Astrocyte (in vitro differentiated cells and primary cell): ENCODE measurements at regions not wholly inside any gene's neighbourhood (a gene's known extent, or its start where the extent isn't known, plus 50 kb on each side); places are given as distances from the start of the nearest gene placed in this dataset.
A peak's percentile ranks its signal among the peaks of the same experiment; 100 is the strongest.
"Not testable (repeated sequence)": the region's sequence is repeated elsewhere in the genome, so short reads cannot be mapped to it uniquely, and the experiment has no call there.

Experiments
- DNase-seq: peaks from one replicate; pipeline ENCODE4 v3.0.0-alpha.2; 2010; ENCODE audit warnings: low read depth
- FAIRE-seq: peaks from 2 replicates; lab custom pipeline; 2011; peaks lifted over from hg19 to GRCh38; lab: Jason Lieb, UNC
- H2AFZ ChIP-seq: 2 replicates; pipeline ENCODE4 v1.6.0; 2012; ENCODE audit warnings: low read depth, low read length, inconsistent platforms
- H3K27ac ChIP-seq: 2 replicates; pipeline ENCODE4 v1.5.1; 2011; ENCODE audit warnings: low read depth, low read length, inconsistent platforms
- H3K27me3 ChIP-seq: 2 replicates; pipeline ENCODE4 v1.6.0; 2011; ENCODE audit warnings: low read length, inconsistent platforms; ENCODE audit not compliant: insufficient read depth
- H3K36me3 ChIP-seq: 2 replicates; pipeline ENCODE4 v1.5.1; 2011; ENCODE audit warnings: low read length, inconsistent platforms; ENCODE audit not compliant: insufficient read depth
- H3K4me1 ChIP-seq: 2 replicates; pipeline ENCODE4 v1.5.1; 2011; ENCODE audit warnings: low read length, inconsistent platforms; ENCODE audit not compliant: insufficient read depth
- H3K4me2 ChIP-seq: 2 replicates; pipeline ENCODE4 v1.6.0; 2012; ENCODE audit warnings: low read length, inconsistent platforms
- H3K4me3 ChIP-seq: 2 replicates; pipeline ENCODE4 v1.5.1; 2011; ENCODE audit warnings: low read depth, mild to moderate bottlenecking, low read length, inconsistent platforms; ENCODE audit not compliant: insufficient read depth
- H3K79me2 ChIP-seq: 2 replicates; pipeline ENCODE4 v1.6.0; 2012; ENCODE audit warnings: mild to moderate bottlenecking, low read length, inconsistent platforms; ENCODE audit not compliant: insufficient read depth
- H3K9ac ChIP-seq: 2 replicates; pipeline ENCODE4 v1.6.0; 2012; ENCODE audit warnings: mild to moderate bottlenecking, low read length, inconsistent platforms
- H3K9me3 ChIP-seq: 2 replicates; pipeline ENCODE4 v1.5.1; 2012; ENCODE audit warnings: low read depth, mild to moderate bottlenecking, low read length, inconsistent platforms; ENCODE audit not compliant: insufficient read depth
- H4K20me1 ChIP-seq: 2 replicates; pipeline ENCODE4 v1.6.0; 2012; ENCODE audit warnings: low read length, inconsistent platforms; ENCODE audit not compliant: insufficient read depth
- H3K27ac Mint-ChIP-seq: one replicate; pipeline ENCODE4 v1.8.0; 2021; ENCODE audit warnings: mild to moderate bottlenecking, mixed read lengths; ENCODE audit not compliant: unreplicated experiment
- H3K27me3 Mint-ChIP-seq: one replicate; pipeline ENCODE4 v1.8.0; 2021; ENCODE audit warnings: low read depth, mixed read lengths; ENCODE audit not compliant: unreplicated experiment
- H3K36me3 Mint-ChIP-seq: one replicate; pipeline ENCODE4 v1.8.0; 2021; ENCODE audit warnings: low read depth, mixed read lengths; ENCODE audit not compliant: unreplicated experiment
- H3K4me1 Mint-ChIP-seq: one replicate; pipeline ENCODE4 v1.8.0; 2021; ENCODE audit warnings: low read depth, mixed read lengths; ENCODE audit not compliant: unreplicated experiment
- H3K4me3 Mint-ChIP-seq: one replicate; pipeline ENCODE4 v1.8.0; 2021; ENCODE audit warnings: mild to moderate bottlenecking, moderate library complexity, mixed read lengths; ENCODE audit not compliant: unreplicated experiment
- H3K9me3 Mint-ChIP-seq: one replicate; pipeline ENCODE4 v1.8.0; 2021; ENCODE audit warnings: mild to moderate bottlenecking, mixed read lengths; ENCODE audit not compliant: unreplicated experiment

GRCh38 chrY:3088149-3088548, 153.0 kb downstream of the ZFY start:
- not testable (repeated sequence) for H3K4me1 ChIP-seq, H3K9me3 ChIP-seq, H3K79me2 ChIP-seq, H3K4me3 Mint-ChIP-seq, H3K27me3 ChIP-seq, DNase-seq, H4K20me1 ChIP-seq, H3K9ac ChIP-seq, H2AFZ ChIP-seq, H3K4me3 ChIP-seq, H3K27ac Mint-ChIP-seq, H3K4me1 Mint-ChIP-seq, H3K36me3 ChIP-seq, H3K36me3 Mint-ChIP-seq, H3K9me3 Mint-ChIP-seq, H3K27me3 Mint-ChIP-seq, FAIRE-seq, H3K27ac ChIP-seq, H3K4me2 ChIP-seq

- H3K9ac ChIP-seq, H3K4me1 Mint-ChIP-seq, FAIRE-seq, H3K4me3 ChIP-seq, H3K36me3 ChIP-seq, DNase-seq, H3K9me3 Mint-ChIP-seq, H3K27me3 ChIP-seq, H4K20me1 ChIP-seq, H2AFZ ChIP-seq, H3K9me3 ChIP-seq, H3K79me2 ChIP-seq, H3K4me3 Mint-ChIP-seq, H3K27ac ChIP-seq, H3K4me1 ChIP-seq, H3K36me3 Mint-ChIP-seq, H3K27ac Mint-ChIP-seq, H3K4me2 ChIP-seq, H3K27me3 Mint-ChIP-seq: not testable (repeated sequence)
Observed at GRCh38 chrY:3108674-3109073, 173.5 kb downstream of the ZFY start.

- not testable (repeated sequence) for DNase-seq, H3K4me1 ChIP-seq, H3K9me3 ChIP-seq, H3K27ac Mint-ChIP-seq, H3K36me3 ChIP-seq, H3K4me2 ChIP-seq, H3K27me3 Mint-ChIP-seq, FAIRE-seq, H3K27ac ChIP-seq, H3K4me3 ChIP-seq, H4K20me1 ChIP-seq, H3K36me3 Mint-ChIP-seq, H3K79me2 ChIP-seq, H3K9ac ChIP-seq, H3K9me3 Mint-ChIP-seq, H3K4me3 Mint-ChIP-seq, H3K4me1 Mint-ChIP-seq, H3K27me3 ChIP-seq, H2AFZ ChIP-seq
Observed at GRCh38 chrY:3120234-3120633, 185.1 kb downstream of the ZFY start.

GRCh38 chrY:3120716-3121115, 185.5 kb downstream of the ZFY start:
- not testable (repeated sequence) for H3K4me3 Mint-ChIP-seq, FAIRE-seq, H3K9ac ChIP-seq, H3K4me1 Mint-ChIP-seq, H3K36me3 ChIP-seq, H3K27ac Mint-ChIP-seq, H2AFZ ChIP-seq, H3K79me2 ChIP-seq, H3K27me3 Mint-ChIP-seq, H3K4me1 ChIP-seq, H3K36me3 Mint-ChIP-seq, H3K9me3 Mint-ChIP-seq, H4K20me1 ChIP-seq, DNase-seq, H3K4me3 ChIP-seq, H3K27me3 ChIP-seq, H3K27ac ChIP-seq, H3K4me2 ChIP-seq, H3K9me3 ChIP-seq

GRCh38 chrY:3123482-3123881, 188.3 kb downstream of the ZFY start:
- H3K36me3 Mint-ChIP-seq, H3K4me3 Mint-ChIP-seq, H3K4me1 ChIP-seq, H3K27ac ChIP-seq, FAIRE-seq, H3K9me3 Mint-ChIP-seq, H3K27ac Mint-ChIP-seq, H3K4me2 ChIP-seq, H4K20me1 ChIP-seq, H3K4me3 ChIP-seq, H3K9ac ChIP-seq, H3K79me2 ChIP-seq, H3K27me3 ChIP-seq, H2AFZ ChIP-seq, H3K27me3 Mint-ChIP-seq, H3K9me3 ChIP-seq, DNase-seq, H3K36me3 ChIP-seq, H3K4me1 Mint-ChIP-seq: not testable (repeated sequence)

GRCh38 chrY:3171074-3171473, 235.9 kb downstream of the ZFY start:
- H3K4me3 Mint-ChIP-seq, H3K9me3 Mint-ChIP-seq, H3K4me3 ChIP-seq: not testable (repeated sequence)

More at GRCh38 chrY:3171074-3171473, 235.9 kb downstream of the ZFY start:
- not testable (repeated sequence) for H3K4me2 ChIP-seq, H3K36me3 Mint-ChIP-seq, H3K4me1 Mint-ChIP-seq, DNase-seq, H2AFZ ChIP-seq, H3K79me2 ChIP-seq, H3K36me3 ChIP-seq, H3K27ac Mint-ChIP-seq, H3K9ac ChIP-seq, H3K27me3 Mint-ChIP-seq, H4K20me1 ChIP-seq, H3K27ac ChIP-seq, H3K4me1 ChIP-seq, H3K27me3 ChIP-seq, H3K9me3 ChIP-seq
- FAIRE-seq, result peak; percentile 47
